Amygdala (tissue), 56 donors: ENCODE measurements at regions not wholly inside any gene's neighbourhood (a gene's known extent, or its start where the extent isn't known, plus 50 kb on each side); places are given as distances from the start of the nearest gene placed in this dataset.

ENCODE experiments used
- DNase-seq, 56 donors: peaks; one replicate each; lab custom pipeline; 2025; lab: John Stamatoyannopoulos, UW

GRCh38 chr2:166573391-166573790, 79.3 kb upstream of the SCN7A start:
- DNase-seq: no peak

GRCh38 chr2:166572937-166573336, 78.9 kb upstream of the SCN7A start:
- no peak for DNase-seq

GRCh38 chr2:166568409-166568808, 74.4 kb upstream of the SCN7A start:
- DNase-seq: no peak

GRCh38 chr2:166565501-166565900, 71.5 kb upstream of the SCN7A start:
- no peak for DNase-seq

DNA sequence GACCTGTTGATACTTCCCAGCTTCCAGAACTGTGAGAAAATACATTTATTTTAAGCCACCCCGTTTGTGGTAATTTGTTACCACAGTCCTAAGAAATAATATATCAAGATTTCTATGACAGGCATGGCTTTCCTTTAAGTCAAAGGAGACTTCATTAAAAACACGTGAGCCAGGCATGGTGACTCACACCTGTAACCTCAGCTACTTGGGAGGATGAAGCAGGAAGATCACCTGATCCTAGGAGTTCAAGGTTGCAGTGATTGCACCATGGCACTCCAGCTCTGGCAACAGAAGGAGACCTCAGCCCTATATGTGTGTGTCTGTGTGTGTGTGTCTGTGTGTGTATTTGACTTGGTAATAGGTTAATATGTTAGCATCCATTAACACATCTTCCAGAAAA, 69.8 kb upstream of the SCN7A start:
- DNase-seq: no peak

GRCh38 chr2:166560022-166560421, 66.0 kb upstream of the SCN7A start:
- no peak for DNase-seq

DNA sequence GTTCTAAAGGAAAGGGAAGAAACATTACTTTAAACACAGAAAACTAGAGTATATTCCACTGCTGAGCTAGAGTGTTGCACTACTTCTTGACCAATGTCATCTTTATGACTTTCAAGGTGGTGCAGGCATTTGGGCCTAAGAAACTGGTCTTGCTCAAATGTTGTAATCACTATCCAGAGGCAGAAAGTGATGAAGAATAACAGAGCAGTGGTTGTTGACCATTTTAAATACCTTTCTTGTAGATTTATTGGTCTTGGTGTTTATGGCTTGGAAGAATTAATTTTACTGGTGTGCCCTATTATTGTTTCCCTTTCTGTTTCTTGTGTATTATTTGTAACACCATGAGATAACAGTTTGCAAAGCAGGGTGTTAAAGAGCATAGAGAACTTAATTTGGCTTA, 56.9 kb upstream of the SCN7A start:
- no peak for DNase-seq

DNA sequence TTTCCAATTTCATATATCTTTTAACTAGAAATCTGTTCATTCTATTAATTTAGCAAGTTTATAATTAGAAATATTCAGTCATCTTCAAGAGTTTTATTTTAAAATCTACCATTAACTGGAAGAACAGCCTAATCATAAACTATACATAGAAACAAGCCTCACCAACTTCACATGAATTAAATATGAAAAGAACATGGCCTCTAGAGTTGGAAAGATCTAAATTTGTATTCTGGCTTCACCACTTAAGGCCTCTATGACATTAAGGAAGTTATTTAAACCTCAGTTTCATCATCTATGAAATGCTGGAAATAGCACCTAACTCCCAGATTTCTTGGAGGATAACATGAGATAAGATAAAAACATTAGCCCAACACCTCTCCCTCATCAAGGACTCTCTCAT, 51.4 kb upstream of the SCN7A start:
- no peak for DNase-seq
